SK-N-SH (cell line): ENCODE measurements at regions not wholly inside any gene's neighbourhood (a gene's known extent, or its start where the extent isn't known, plus 50 kb on each side); places are given as distances from the start of the nearest gene placed in this dataset.

Experiments
- CTCF ChIA-PET: fragments of 300-600, 350-600 bp; formaldehyde crosslinking; extraction: SDS; loops from one replicate; lab custom pipeline; 2021; lab: Yijun Ruan, JAX
- POLR2A ChIA-PET: fragments of 350-600 bp; sonication (Branson Sonifier 250); formaldehyde crosslinking; extraction: SDS; loops from one replicate; lab custom pipeline; 2020; ENCODE audit warnings: antibody characterized with exemption, inconsistent platforms; lab: Yijun Ruan, JAX
- DNase-seq: peaks from one replicate; pipeline ENCODE4 v3.0.0; 2012
- H2AFZ ChIP-seq: fragments of 200-600 bp; sonication (generic); 2 replicates; pipeline ENCODE4 v1.8.1; 2016; ENCODE audit warnings: antibody characterized with exemption, mild to moderate bottlenecking, low read depth
- H3F3A ChIP-seq: fragments of 200-600 bp; sonication (generic); replicated peaks from 2 replicates; pipeline ENCODE3; 2016; ENCODE audit warnings: antibody characterized with exemption, mild to moderate bottlenecking; ENCODE audit not compliant: insufficient read depth
- H3K27ac ChIP-seq, 2 experiments: fragments of 200-500 bp in 1 of 2; fragments of 200-600 bp in 1 of 2; sonication (Bioruptor generic) in 1 of 2; sonication (generic), shearing (Covaris generic) in 1 of 2; 2 replicates each; pipeline versions ENCODE4 v1.5.1 to v1.6.1; 2014 to 2016; ENCODE audit warnings: low read depth in 2 of 2, inconsistent platforms in 1 of 2, low read length in 1 of 2, mild to moderate bottlenecking in 1 of 2, mixed read lengths in 1 of 2
- H3K27me3 ChIP-seq: fragments of 200-600 bp; sonication (generic), shearing (Covaris generic); 2 replicates; pipeline ENCODE4 v1.6.1; 2016; ENCODE audit warnings: mixed run types; ENCODE audit not compliant: insufficient read depth
- H3K36me3 ChIP-seq, 2 experiments: fragments of 200-500 bp in 1 of 2; fragments of 200-600 bp in 1 of 2; sonication (Bioruptor generic) in 1 of 2; sonication (generic) in 1 of 2; replicated peaks in 1 of 2; 2 replicates each; pipeline versions ENCODE3 to v1.5.1; 2014 to 2016; ENCODE audit warnings: low read length in 1 of 2, mild to moderate bottlenecking in 1 of 2; ENCODE audit not compliant: insufficient read depth in 2 of 2, control insufficient read depth in 1 of 2
- H3K4me1 ChIP-seq, 2 experiments: fragments of 200-500 bp in 1 of 2; fragments of 200-600 bp in 1 of 2; sonication (Bioruptor generic) in 1 of 2; sonication (generic), shearing (Covaris generic) in 1 of 2; 2 replicates each; pipeline versions ENCODE4 v1.5.1 to v1.6.1; 2014 to 2016; ENCODE audit warnings: low read depth in 1 of 2, low read length in 1 of 2, mixed run types in 1 of 2; ENCODE audit not compliant: insufficient read depth in 2 of 2, control insufficient read depth in 1 of 2
- H3K4me2 ChIP-seq: fragments of 200-600 bp; sonication (generic), shearing (Covaris generic); 2 replicates; pipeline ENCODE4 v1.6.1; 2017; ENCODE audit warnings: mixed run types
- H3K4me3 ChIP-seq, 2 experiments: fragments of 200-500 bp in 1 of 2; fragments of 200-600 bp in 1 of 2; sonication (Bioruptor generic) in 1 of 2; sonication (generic), shearing (Covaris generic) in 1 of 2; 2 replicates each; pipeline versions ENCODE4 v1.5.1 to v1.8.1; 2014 to 2016; ENCODE audit warnings: low read depth in 2 of 2, inconsistent platforms in 1 of 2, low read length in 1 of 2, mild to moderate bottlenecking in 1 of 2, mixed read lengths in 1 of 2, moderate library complexity in 1 of 2
- H3K79me2 ChIP-seq: fragments of 200-600 bp; sonication (generic); 2 replicates; pipeline ENCODE4 v1.8.1; 2017; ENCODE audit warnings: mild to moderate bottlenecking; ENCODE audit not compliant: insufficient read depth
- H3K9ac ChIP-seq: fragments of 200-600 bp; sonication (generic); 2 replicates; pipeline ENCODE4 v1.6.1; 2017; ENCODE audit warnings: mixed run types
- H3K9me2 ChIP-seq: fragments of 200-600 bp; sonication (generic); 2 replicates; pipeline ENCODE4 v1.6.1; 2017; ENCODE audit warnings: mixed run types
- H3K9me3 ChIP-seq: fragments of 200-600 bp; sonication (generic); 2 replicates; pipeline ENCODE4 v1.6.1; 2017; ENCODE audit warnings: mixed run types, mild to moderate bottlenecking, moderate library complexity
- H4K20me1 ChIP-seq: fragments of 200-600 bp; sonication (generic); 2 replicates; pipeline ENCODE4 v1.6.1; 2017; ENCODE audit warnings: mild to moderate bottlenecking, mixed run types; ENCODE audit not compliant: insufficient read depth
- FOSL2 ChIP-seq: IDR thresholded peaks from 2 replicates; pipeline ENCODE4 v1.4.0; 2012; ENCODE audit warnings: low read depth, mild to moderate bottlenecking, moderate library complexity, borderline replicate concordance
- FOXJ3 ChIP-seq: sonication (generic); formaldehyde crosslinking; IDR thresholded peaks from 2 replicates; pipeline ENCODE4 v1.5.1; 2020; ENCODE audit warnings: mild to moderate bottlenecking, missing genetic modification reagents
- FOXM1 ChIP-seq: IDR thresholded peaks from 2 replicates; pipeline ENCODE4 v1.4.0; 2012; ENCODE audit warnings: low read depth, mild to moderate bottlenecking
- GABPA ChIP-seq: IDR thresholded peaks from 2 replicates; pipeline ENCODE4 v1.4.0; 2012; ENCODE audit warnings: low read depth, mild to moderate bottlenecking
- IRF3 ChIP-seq: fragments of 150-350 bp; IDR thresholded peaks from 2 replicates; pipeline ENCODE4 v1.6.1; 2016; ENCODE audit warnings: mild to moderate bottlenecking, low read depth, low read length
- JUND ChIP-seq: IDR thresholded peaks from 2 replicates; pipeline ENCODE4 v1.4.0; 2012
- MEF2A ChIP-seq: IDR thresholded peaks from 2 replicates; pipeline ENCODE4 v1.4.0; 2012; ENCODE audit warnings: low read depth, borderline replicate concordance
- RAD21 ChIP-seq: IDR thresholded peaks from 2 replicates; pipeline ENCODE4 v1.6.1; 2012; ENCODE audit warnings: mild to moderate bottlenecking, low read length
- RCOR1 ChIP-seq: fragments of 150-350 bp; IDR thresholded peaks from 2 replicates; pipeline ENCODE4 v1.6.1; 2017; ENCODE audit warnings: antibody characterized with exemption, low read length
- RFX5 ChIP-seq: IDR thresholded peaks from 2 replicates; pipeline ENCODE4 v1.6.1; 2012; ENCODE audit warnings: mild to moderate bottlenecking, improper control_type of control experiment, low read length
- SIN3A ChIP-seq: IDR thresholded peaks from 2 replicates; pipeline ENCODE4 v1.6.1; 2012; ENCODE audit warnings: low read depth, mild to moderate bottlenecking, low read length, moderate library complexity, borderline replicate concordance
- SMC3 ChIP-seq: IDR thresholded peaks from 2 replicates; pipeline ENCODE4 v1.6.1; 2012; ENCODE audit warnings: low read depth, low read length, improper control_type of control experiment
- TAF1 ChIP-seq: IDR thresholded peaks from 2 replicates; pipeline ENCODE4 v1.6.1; 2012; ENCODE audit warnings: low read depth, mild to moderate bottlenecking, low read length, moderate library complexity, borderline replicate concordance
- TCF12 ChIP-seq: IDR thresholded peaks from 2 replicates; pipeline ENCODE4 v1.4.0; 2012
- TEAD4 ChIP-seq: IDR thresholded peaks from 2 replicates; pipeline ENCODE4 v1.4.0; 2012; ENCODE audit warnings: mild to moderate bottlenecking, borderline replicate concordance; ENCODE audit not compliant: insufficient read depth
- ZBTB33 ChIP-seq: IDR thresholded peaks from 2 replicates; pipeline ENCODE4 v1.4.0; 2012; ENCODE audit warnings: low read depth, borderline replicate concordance
- WGBS: methylation state at CpG from one replicate; pipeline ENCODE4 v1.1.6; 2017; ENCODE audit warnings: low lambda C conversion rate; 5-methylcytosine and 5-hydroxymethylcytosine counted together

GRCh38 chr15:87245592-87245991 is 1010.9 kb downstream of the NTRK3 start:
- Histone ChIP-seq H3K27me3 (no peaks in the 10 kb centered on the region), H2AFZ (no peak overlapping the region), H3F3A (no peaks in the 10 kb centered on the region), H3K9me2 (no peaks in the 10 kb centered on the region), H3K79me2 (no peaks in the 10 kb centered on the region), H3K9me3 (no peaks in the 10 kb centered on the region), H3K4me3 (no peak overlapping the region), H4K20me1 (no peaks in the 10 kb centered on the region), H3K4me2 (no peak overlapping the region), H3K9ac (no peak overlapping the region), H3K36me3 (no peaks in the 10 kb centered on the region), H3K4me1 (no peaks in the 10 kb centered on the region), H3K27ac (no peak overlapping the region)
- no peak for DNase-seq
- 54% methylated on average over 5 of the region's 5 CpGs for WGBS
- ChIA-PET CTCF (no interaction called here), POLR2A (no interaction called here)
- TF ChIP-seq JUND = no peak
- no peak for TF ChIP-seq TCF12
- no peak for TF ChIP-seq SMC3
- no peak for TF ChIP-seq FOXM1
- TF ChIP-seq FOXJ3 (CRISPR knock-in tag) = no peak
- TF ChIP-seq GABPA = no peak
- no peak for TF ChIP-seq MEF2A
- no peak for TF ChIP-seq TEAD4
- TF ChIP-seq SIN3A = no peak
- TF ChIP-seq FOSL2 = no peak
- TF ChIP-seq RFX5 = no peak

GRCh38 chr15:87243474-87243873 is 1013.1 kb downstream of the NTRK3 start:
- H3K9ac ChIP-seq = no peak overlapping the region
- TF ChIP-seq IRF3 (no peak), FOXJ3 (CRISPR knock-in tag) (no peak), RAD21 (no peak), RCOR1 (no peak), MEF2A (no peak), ZBTB33 (no peak), GABPA (no peak), TAF1 (no peak)
- H3K4me2 ChIP-seq = no peak overlapping the region
- H4K20me1 ChIP-seq = no peaks in the 10 kb centered on the region
- no peaks in the 10 kb centered on the region for H3K9me2 ChIP-seq
- no peak overlapping the region for H3K4me3 ChIP-seq
- no peaks in the 10 kb centered on the region for H3K9me3 ChIP-seq
- H3K79me2 ChIP-seq = no peaks in the 10 kb centered on the region
- H3K27ac ChIP-seq = no peak overlapping the region
- no peaks in the 10 kb centered on the region for H3K36me3 ChIP-seq
- POLR2A ChIA-PET = no interaction called here
- H3K27me3 ChIP-seq = no peaks in the 10 kb centered on the region
- DNase-seq = no peak
- H3F3A ChIP-seq = no peaks in the 10 kb centered on the region
- no peaks in the 10 kb centered on the region for H3K4me1 ChIP-seq
- no peak overlapping the region for H2AFZ ChIP-seq
- CTCF ChIA-PET = no interaction called here
